Caco-2 (cell line): ENCODE measurements at regions not wholly inside any gene's neighbourhood (a gene's known extent, or its start where the extent isn't known, plus 50 kb on each side); places are given as distances from the start of the nearest gene placed in this dataset.

Source experiments
- BruUV-seq: library from RNA; stranded (reverse); fragments of 400-500 nt; replicated peaks from 2 replicates; lab custom pipeline; 2021; lab: Mats Ljungman, UMichigan
- CTCF ChIA-PET: fragments of 300-600 bp; sonication (Branson Sonifier 250); formaldehyde crosslinking; loops from one replicate; lab custom pipeline; 2022; ENCODE audit warnings: antibody characterized with exemption; lab: Charles Lee
- POLR2A ChIA-PET: fragments of 300-600 bp; sonication (Branson Sonifier 250); formaldehyde crosslinking; loops from one replicate; lab custom pipeline; 2022; ENCODE audit warnings: antibody characterized with exemption; lab: Charles Lee
- DNase-seq, 2 experiments: peaks; one replicate each; pipeline versions ENCODE4 v3.0.0 to v3.0.0-alpha.2; 2020 to 2022
- H3K27me3 ChIP-seq: replicated peaks from 2 replicates; pipeline ENCODE4 v1.6.0; 2011; ENCODE audit warnings: low read length; ENCODE audit not compliant: control insufficient read depth, insufficient read depth
- H3K36me3 ChIP-seq: 2 replicates; pipeline ENCODE4 v1.5.1; 2011; ENCODE audit warnings: low read length; ENCODE audit not compliant: control insufficient read depth, insufficient read depth
- H3K4me1 ChIP-seq: fragments of 250-450 bp; sonication (Bioruptor Pico); 2 replicates; pipeline ENCODE4 v1.5.1; 2020; ENCODE audit warnings: mild to moderate bottlenecking
- H3K4me3 ChIP-seq: 2 replicates; pipeline ENCODE4 v1.5.1; 2011; ENCODE audit warnings: low read depth, mild to moderate bottlenecking, control low read depth, low read length
- H3K9me3 ChIP-seq: fragments of 250-450 bp; sonication (Bioruptor Pico); 2 replicates; pipeline ENCODE4 v1.5.1; 2020; ENCODE audit warnings: mild to moderate bottlenecking, moderate library complexity
- H3K27ac Mint-ChIP-seq: one replicate; pipeline ENCODE4 v1.8.0; 2022; ENCODE audit warnings: mixed read lengths; ENCODE audit not compliant: unreplicated experiment
- H3K27me3 Mint-ChIP-seq: one replicate; pipeline ENCODE4 v1.8.0; 2022; ENCODE audit warnings: mixed read lengths; ENCODE audit not compliant: insufficient read depth, unreplicated experiment
- H3K36me3 Mint-ChIP-seq: one replicate; pipeline ENCODE4 v1.8.0; 2022; ENCODE audit warnings: mild to moderate bottlenecking, mixed read lengths; ENCODE audit not compliant: insufficient read depth, unreplicated experiment
- H3K4me1 Mint-ChIP-seq: one replicate; pipeline ENCODE4 v1.8.0; 2022; ENCODE audit warnings: low read depth, mixed read lengths; ENCODE audit not compliant: unreplicated experiment
- H3K4me3 Mint-ChIP-seq: one replicate; pipeline ENCODE4 v1.8.0; 2022; ENCODE audit warnings: mild to moderate bottlenecking, moderate library complexity, mixed read lengths; ENCODE audit not compliant: unreplicated experiment
- H3K9me3 Mint-ChIP-seq: one replicate; pipeline ENCODE4 v1.8.0; 2022; ENCODE audit warnings: mixed read lengths; ENCODE audit not compliant: unreplicated experiment
- intact Hi-C: fragments of 100-400 bp; cut with micrococcal nuclease; formaldehyde crosslinking; loops from one replicate; pipeline ENCODE4 v1.10.0; 2022; ENCODE audit not compliant: unreplicated experiment
- TF ChIP-seq, protein P1 (sequence below), 2 experiments: fragments of 200-600 bp in 1 of 2; IDR thresholded peaks; 1 replicate in 1 of 2; 2 replicates in 1 of 2; pipeline versions ENCODE4 v1.5.1 to v1.8.0; 2011 to 2022; ENCODE audit warnings: antibody characterized with exemption in 1 of 2, control low read depth in 1 of 2, inconsistent platforms in 1 of 2, low read depth in 1 of 2, low read length in 1 of 2, mild to moderate bottlenecking in 1 of 2, moderate library complexity in 1 of 2; ENCODE audit not compliant: insufficient read depth in 1 of 2, severe bottlenecking in 1 of 2, unreplicated experiment in 1 of 2

DNA sequence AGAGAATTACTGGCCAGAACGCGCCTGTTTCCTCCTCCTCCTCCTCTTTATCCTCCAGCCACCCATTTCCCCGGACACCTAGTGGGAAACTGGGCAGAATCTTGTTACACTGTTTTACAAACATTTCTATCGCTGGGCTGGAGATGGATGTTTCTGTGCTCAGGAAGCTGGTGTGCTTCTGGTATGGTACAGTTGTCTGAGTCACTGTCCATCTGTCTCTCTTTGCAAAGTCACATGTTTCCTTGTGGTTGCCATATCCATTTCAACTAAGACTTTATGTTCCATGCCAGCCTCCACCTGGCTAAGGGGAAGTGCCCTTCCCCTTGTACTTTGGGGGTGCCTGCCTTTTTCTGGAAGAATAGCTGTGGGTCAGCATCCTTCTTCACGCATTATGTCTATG is 52.9 kb upstream of the SLC22A16 start:
- Mint-ChIP-seq H3K9me3 (no peaks in the 10 kb centered on the region), H3K27me3 (no peaks in the 10 kb centered on the region), H3K4me3 (no peak overlapping the region), H3K4me1 (no peaks in the 10 kb centered on the region), H3K36me3 (no peaks in the 10 kb centered on the region), H3K27ac (no peak overlapping the region)
- no peak for DNase-seq
- Histone ChIP-seq H3K36me3 (no peaks in the 10 kb centered on the region), H3K9me3 (no peaks in the 10 kb centered on the region; the same call in 1 of the 2 replicates), H3K27me3 (no peaks in the 10 kb centered on the region), H3K4me3 (no peak overlapping the region), H3K4me1 (peaks cover 3% of the 10 kb centered on the region; the same call in 1 of the 2 replicates)
- ChIA-PET CTCF (no interaction called here), POLR2A (no interaction called here)
- intact Hi-C loops, result loop anchor here (2.0 to 5.0 kb wide), 2 partner anchors 153 to 728 kb away; a partner anchor contains a TSS
- TF ChIP-seq, protein P1, sequence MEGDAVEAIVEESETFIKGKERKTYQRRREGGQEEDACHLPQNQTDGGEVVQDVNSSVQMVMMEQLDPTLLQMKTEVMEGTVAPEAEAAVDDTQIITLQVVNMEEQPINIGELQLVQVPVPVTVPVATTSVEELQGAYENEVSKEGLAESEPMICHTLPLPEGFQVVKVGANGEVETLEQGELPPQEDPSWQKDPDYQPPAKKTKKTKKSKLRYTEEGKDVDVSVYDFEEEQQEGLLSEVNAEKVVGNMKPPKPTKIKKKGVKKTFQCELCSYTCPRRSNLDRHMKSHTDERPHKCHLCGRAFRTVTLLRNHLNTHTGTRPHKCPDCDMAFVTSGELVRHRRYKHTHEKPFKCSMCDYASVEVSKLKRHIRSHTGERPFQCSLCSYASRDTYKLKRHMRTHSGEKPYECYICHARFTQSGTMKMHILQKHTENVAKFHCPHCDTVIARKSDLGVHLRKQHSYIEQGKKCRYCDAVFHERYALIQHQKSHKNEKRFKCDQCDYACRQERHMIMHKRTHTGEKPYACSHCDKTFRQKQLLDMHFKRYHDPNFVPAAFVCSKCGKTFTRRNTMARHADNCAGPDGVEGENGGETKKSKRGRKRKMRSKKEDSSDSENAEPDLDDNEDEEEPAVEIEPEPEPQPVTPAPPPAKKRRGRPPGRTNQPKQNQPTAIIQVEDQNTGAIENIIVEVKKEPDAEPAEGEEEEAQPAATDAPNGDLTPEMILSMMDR (IDR thresholded peaks at IDR 0.05; ENCODE audit: insufficient read depth in 1 of 2, low read depth in 1 of 2, low read length in 1 of 2, severe bottlenecking in 1 of 2, unreplicated experiment in 1 of 2), result no peak
- no TSS peak for BruUV-seq

DNA sequence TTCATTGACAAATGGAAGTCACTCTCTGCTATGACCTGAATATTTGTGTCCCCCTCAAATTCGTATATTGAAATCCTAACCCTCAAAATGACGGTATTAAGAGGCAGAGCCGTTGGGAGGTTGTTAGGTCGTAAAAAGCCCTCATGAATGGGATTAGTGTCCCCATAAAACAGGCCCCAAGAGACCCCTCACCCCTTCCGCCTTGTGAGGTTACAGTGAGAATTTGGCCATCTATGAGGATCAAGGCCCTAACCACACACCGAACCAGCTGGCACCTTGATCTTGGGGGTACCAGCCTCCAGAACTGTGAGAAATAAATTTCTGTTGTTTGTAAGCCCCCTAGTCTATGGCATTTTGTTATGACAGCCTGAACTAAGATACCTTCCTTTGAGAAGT is 52.5 kb upstream of the SLC22A16 start:
- POLR2A ChIA-PET, result no interaction called here
- DNase-seq, result no peak
- Histone ChIP-seq H3K4me1 (peaks cover 3% of the 10 kb centered on the region; the same call in 1 of the 2 replicates), H3K36me3 (no peaks in the 10 kb centered on the region), H3K4me3 (no peak overlapping the region), H3K27me3 (no peaks in the 10 kb centered on the region), H3K9me3 (no peaks in the 10 kb centered on the region; the same call in 1 of the 2 replicates)
- TF ChIP-seq, protein P1 (IDR thresholded peaks at IDR 0.05; ENCODE audit: insufficient read depth in 1 of 2, low read depth in 1 of 2, low read length in 1 of 2, severe bottlenecking in 1 of 2, unreplicated experiment in 1 of 2), result no peak
- Mint-ChIP-seq H3K4me3 (no peak overlapping the region), H3K36me3 (no peaks in the 10 kb centered on the region), H3K4me1 (no peaks in the 10 kb centered on the region), H3K27ac (no peak overlapping the region), H3K9me3 (no peaks in the 10 kb centered on the region), H3K27me3 (no peaks in the 10 kb centered on the region)
- no TSS peak for BruUV-seq
- intact Hi-C loops, result loop anchor here (1.0 to 5.0 kb wide), 6 partner anchors 154 to 728 kb away; a partner anchor contains a TSS
- CTCF ChIA-PET, result no interaction called here

DNA sequence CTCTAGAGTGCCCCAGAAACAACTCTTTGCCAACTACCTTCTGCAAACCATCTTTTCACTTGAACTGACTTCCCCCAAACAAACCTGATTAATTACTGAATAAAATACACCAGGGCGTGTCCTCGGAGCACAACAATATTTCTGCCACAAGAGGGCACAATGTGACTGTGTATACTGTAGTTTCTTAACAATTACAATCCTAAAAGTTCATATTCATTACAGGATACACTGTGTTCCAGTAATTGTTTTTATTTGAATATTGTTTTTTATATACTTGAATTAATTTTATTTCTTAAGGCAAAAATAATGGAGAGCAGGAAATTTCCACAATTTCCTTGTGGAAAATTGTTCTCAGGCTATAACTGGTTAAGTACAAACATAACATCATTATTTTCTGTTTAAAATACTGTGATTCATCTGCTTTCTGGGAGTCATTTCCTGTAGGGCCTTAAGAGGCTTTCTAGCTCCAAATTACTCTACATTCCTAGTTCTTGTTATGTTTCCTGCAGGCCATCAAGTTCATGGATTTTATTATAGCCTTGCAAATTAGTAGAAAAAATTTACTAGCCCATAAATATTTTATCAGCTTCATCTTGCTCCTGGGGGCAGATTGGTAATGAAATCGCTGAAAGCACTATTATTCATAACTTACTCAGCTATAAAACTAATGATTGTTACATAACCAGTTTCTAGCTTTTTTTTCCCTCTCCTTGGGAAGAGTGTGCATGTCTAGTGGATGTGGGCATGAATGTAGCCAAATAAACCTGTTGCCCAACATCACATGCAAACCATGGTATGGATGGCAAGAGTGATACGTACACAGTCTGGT is 51.9 kb upstream of the SLC22A16 start:
- Mint-ChIP-seq H3K36me3 (no peaks in the 10 kb centered on the region), H3K9me3 (no peaks in the 10 kb centered on the region), H3K4me3 (no peak overlapping the region), H3K27me3 (no peaks in the 10 kb centered on the region), H3K27ac (no peak overlapping the region), H3K4me1 (no peaks in the 10 kb centered on the region)
- H3K36me3 ChIP-seq, result no peaks in the 10 kb centered on the region
- ChIA-PET CTCF (no interaction called here), POLR2A (no interaction called here)
- intact Hi-C loops, result loop anchor here (1.0 to 5.0 kb wide), 6 partner anchors 154 to 729 kb away; a partner anchor contains a TSS
- peaks cover 3% of the 10 kb centered on the region; the same call in 1 of the 2 replicates for H3K4me1 ChIP-seq
- no peak overlapping the region for H3K4me3 ChIP-seq
- TF ChIP-seq, protein P1 (IDR thresholded peaks at IDR 0.05; ENCODE audit: insufficient read depth in 1 of 2, low read depth in 1 of 2, low read length in 1 of 2, severe bottlenecking in 1 of 2, unreplicated experiment in 1 of 2), result peak; percentile 68 to 79
- H3K27me3 ChIP-seq, result no peaks in the 10 kb centered on the region
- H3K9me3 ChIP-seq, result no peaks in the 10 kb centered on the region; the same call in 1 of the 2 replicates
- no TSS peak for BruUV-seq
- DNase-seq, result peak in 1 of 2 experiments; percentile 58
